ENCODE measurements at regions not wholly inside any gene's neighbourhood (a gene's known extent, or its start where the extent isn't known, plus 50 kb on each side); places are given as distances from the start of the nearest gene placed in this dataset.

- no peak overlapping the region for H3K4me3 ChIP-seq (ENCODE audit: low read depth, low read length)
- no peak for TF ChIP-seq CTCF (IDR thresholded peaks at IDR 0.05; ENCODE audit: low read depth, low read length, missing control alignments)
- DNase-seq (ENCODE audit: low read depth), result no peak
Observed at GRCh38 chr6:131424016-131424415, 149.0 kb upstream of the ARG1 start.

GRCh38 chr6:131424475-131424874 lies 148.6 kb upstream of the ARG1 start:
- no peak for TF ChIP-seq CTCF (IDR thresholded peaks at IDR 0.05; ENCODE audit: low read depth, low read length, missing control alignments)
- DNase-seq (ENCODE audit: low read depth), result no peak
- no peak overlapping the region for H3K4me3 ChIP-seq (ENCODE audit: low read depth, low read length)

- no peak for DNase-seq (ENCODE audit: low read depth)
- no peak for TF ChIP-seq CTCF (IDR thresholded peaks at IDR 0.05; ENCODE audit: low read depth, low read length, missing control alignments)
- no peak overlapping the region for H3K4me3 ChIP-seq (ENCODE audit: low read depth, low read length)
Observed at GRCh38 chr6:131427434-131428058, 145.5 kb upstream of the ARG1 start.

- no peak overlapping the region for H3K4me3 ChIP-seq (ENCODE audit: low read depth, low read length)
- no peak for TF ChIP-seq CTCF (IDR thresholded peaks at IDR 0.05; ENCODE audit: low read depth, low read length, missing control alignments)
- no peak for DNase-seq (ENCODE audit: low read depth)
Observed at GRCh38 chr6:131430531-131430930, 142.5 kb upstream of the ARG1 start.

- DNase-seq (ENCODE audit: low read depth), result no peak
- no peak overlapping the region for H3K4me3 ChIP-seq (ENCODE audit: low read depth, low read length)
- no peak for TF ChIP-seq CTCF (IDR thresholded peaks at IDR 0.05; ENCODE audit: low read depth, low read length, missing control alignments)
Observed at GRCh38 chr6:131431718-131432117, 141.3 kb upstream of the ARG1 start.

GRCh38 chr6:131433927-131434326 lies 139.1 kb upstream of the ARG1 start:
- DNase-seq (ENCODE audit: low read depth), result no peak
- H3K4me3 ChIP-seq (ENCODE audit: low read depth, low read length), result no peak overlapping the region
- TF ChIP-seq CTCF (IDR thresholded peaks at IDR 0.05; ENCODE audit: low read depth, low read length, missing control alignments), result no peak

GRCh38 chr6:131436358-131436757 lies 136.7 kb upstream of the ARG1 start:
- no peak overlapping the region for H3K4me3 ChIP-seq (ENCODE audit: low read depth, low read length)
- no peak for DNase-seq (ENCODE audit: low read depth)
- no peak for TF ChIP-seq CTCF (IDR thresholded peaks at IDR 0.05; ENCODE audit: low read depth, low read length, missing control alignments)
